HG03108 (cell line): ENCODE measurements at regions not wholly inside any gene's neighbourhood (a gene's known extent, or its start where the extent isn't known, plus 50 kb on each side); places are given as distances from the start of the nearest gene placed in this dataset.

Experiments
- ATAC-seq: cut with Tn5 transposase; IDR thresholded peaks from one replicate; pipeline ENCODE4 v1.9.1; 2021; ENCODE audit warnings: moderate library complexity; ENCODE audit not compliant: unreplicated experiment

DNA sequence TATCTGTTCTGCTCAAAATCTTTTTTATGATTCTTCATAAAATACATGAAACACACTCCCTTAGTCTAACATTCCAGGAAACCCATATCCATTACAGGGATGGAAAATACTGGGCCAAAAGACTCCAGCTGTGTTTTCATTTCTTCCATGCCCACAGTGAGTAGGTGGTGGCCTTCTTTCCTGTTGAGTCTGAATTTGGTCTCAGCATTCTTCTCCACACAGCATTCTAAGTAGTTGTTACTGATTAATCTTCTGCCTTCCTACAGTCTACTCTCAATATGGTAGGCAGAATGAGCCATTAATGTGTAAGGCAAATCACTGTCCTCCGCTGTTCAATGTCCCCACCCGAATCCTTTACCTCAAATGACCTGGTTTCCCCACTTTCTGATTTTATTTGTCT lies 370.6 kb upstream of the RPS6KA3 start:
- ATAC-seq = no peak

DNA sequence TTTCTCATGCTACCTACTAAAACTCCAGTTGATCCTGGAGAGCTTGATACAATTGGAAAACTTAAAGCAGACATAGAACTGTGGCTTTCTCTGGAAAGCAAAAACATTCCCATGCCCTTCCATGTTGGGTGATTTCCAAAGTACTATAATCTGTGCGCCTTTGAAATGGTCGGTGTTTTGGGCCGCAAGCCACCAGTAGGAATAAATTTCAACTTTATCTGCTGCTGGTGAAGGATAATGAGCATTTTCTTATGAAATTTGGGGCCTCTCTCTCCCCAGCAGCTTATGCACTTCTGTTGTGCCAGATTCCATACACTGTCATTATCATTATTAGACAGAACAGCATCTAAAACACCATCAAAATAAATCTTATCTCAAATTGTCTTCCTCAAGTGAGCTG lies 366.7 kb upstream of the RPS6KA3 start:
- no peak for ATAC-seq

DNA sequence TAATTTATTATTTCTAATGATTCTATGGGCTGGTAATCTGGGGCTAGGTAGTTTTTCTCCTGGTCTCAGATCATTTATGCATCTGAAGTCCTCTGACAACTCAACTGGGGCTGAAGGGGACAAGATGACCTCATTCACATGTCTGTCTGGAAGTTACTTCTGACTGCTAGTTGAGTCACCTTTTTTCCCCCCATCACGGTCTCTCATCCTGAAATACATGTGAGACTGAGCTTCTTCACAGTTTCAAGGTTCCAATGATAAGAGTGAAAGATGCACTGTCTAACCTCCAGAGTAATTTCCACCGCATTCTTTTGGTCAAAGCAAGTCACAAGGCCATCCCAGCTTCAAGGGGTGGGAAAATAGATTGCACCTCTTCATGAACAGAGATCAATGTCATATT lies 356.7 kb upstream of the RPS6KA3 start:
- no peak for ATAC-seq

DNA sequence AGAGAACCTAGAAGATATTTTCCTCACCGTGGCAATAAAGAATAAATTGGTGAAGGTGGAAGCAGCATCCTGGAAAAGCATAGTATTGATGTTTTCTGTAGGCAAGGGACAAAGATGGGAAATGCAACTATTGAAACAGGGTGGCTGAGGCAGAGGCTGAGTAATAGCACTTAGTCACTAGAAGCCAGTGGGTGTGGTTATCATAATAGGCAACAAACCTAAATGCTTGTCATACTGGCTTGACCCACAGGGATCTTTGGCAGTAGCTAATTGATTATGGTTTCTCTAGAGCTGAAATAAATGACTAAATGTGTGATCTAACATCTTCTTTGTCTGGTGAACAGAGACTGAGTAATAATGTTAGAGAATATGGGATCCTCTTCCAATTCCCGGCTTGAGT lies 353.6 kb upstream of the RPS6KA3 start:
- no peak for ATAC-seq

DNA sequence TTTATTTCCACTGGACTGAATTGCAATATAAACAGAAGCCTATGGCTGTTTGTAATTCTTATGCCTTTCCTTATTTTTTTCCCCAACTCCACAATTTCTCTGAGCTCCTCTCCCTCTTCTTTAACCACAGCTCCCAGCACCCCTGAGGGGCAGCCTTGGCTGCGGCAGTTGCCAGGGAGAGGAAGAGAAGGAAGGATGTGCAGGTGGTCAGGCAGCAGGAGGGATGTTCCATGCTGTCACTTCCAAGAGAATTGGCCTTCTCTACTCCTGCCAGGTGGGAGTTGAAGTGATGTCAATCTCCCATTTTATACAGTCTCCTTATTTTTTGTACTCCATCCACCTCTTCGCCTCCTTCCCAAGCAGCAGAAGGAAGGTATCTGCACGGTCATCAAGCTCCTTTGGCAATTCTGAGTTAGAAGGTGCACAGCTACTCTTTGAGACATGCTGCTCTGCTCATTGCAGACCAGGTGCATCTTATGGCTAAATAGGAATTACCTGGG lies 343.3 kb upstream of the RPS6KA3 start:
- ATAC-seq = no peak

DNA sequence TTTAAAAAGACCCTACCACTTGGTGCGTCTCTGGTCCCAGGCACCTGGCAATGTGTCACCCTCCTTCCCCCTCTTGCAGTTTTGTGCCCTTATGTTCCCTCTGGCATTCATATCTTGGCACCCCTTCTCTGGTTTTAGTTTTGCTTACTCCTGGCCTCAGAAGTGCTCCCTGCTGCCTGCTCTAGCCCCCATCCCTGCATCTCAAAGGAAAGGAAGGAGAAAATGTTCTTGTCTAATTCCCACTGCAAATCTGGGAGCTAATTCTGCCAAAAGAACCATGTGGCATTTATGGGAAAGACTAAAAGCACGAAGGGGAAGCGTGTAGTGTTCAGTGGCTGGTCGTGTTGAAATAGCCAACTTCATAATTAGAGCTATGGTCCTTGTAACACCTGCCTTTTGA lies 340.1 kb upstream of the RPS6KA3 start:
- ATAC-seq = no peak

DNA sequence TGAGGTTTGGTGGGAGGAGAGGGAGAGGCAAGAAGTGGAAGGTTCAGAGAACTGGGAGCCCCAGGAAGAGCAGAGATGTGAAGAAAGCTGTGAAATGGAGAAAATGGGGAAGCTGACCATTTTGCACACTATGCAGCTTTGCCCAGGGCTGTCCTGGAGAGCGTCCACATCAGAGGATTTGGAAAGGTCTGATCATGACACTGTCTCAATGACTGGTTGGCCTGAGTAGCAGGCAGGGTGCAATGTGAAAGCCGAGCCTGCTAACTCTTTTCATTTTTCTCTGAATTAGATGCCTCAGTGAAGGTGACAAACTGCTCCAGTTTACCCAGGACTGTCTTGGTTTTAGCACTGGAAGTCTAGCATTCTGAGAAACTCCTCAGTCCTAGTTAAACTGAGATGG lies 330.1 kb upstream of the RPS6KA3 start:
- ATAC-seq = no peak

DNA sequence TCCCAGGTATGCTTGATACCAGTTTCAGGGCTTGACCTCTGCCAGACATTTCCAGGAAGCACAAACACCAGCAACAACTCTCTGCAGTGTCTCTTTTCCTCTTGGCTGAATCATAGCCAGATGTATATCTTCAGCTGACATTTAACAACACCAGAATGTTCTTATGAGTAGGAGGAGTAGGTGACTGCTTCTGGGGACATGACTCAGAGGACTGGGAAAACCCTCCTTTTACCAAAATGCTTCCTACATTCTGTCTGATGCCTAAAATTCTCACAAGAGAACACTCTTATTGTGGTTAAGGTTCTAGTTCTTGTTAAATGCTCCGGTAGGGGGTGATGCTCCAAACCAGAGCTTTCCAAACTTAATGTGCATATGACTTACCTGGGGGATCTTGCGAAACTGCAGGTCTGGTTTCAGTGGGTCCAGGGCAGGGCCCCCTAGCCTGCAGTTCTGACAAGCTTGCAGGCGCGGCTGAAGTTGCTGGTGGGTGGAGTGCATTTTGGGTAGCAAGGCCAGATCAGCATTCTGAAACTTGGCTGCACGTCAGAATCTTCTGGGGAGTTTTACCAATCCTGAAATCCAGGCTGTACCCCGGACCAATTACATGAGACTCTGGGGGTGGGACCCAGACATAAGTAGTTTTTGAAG lies 329.3 kb upstream of the RPS6KA3 start:
- no peak for ATAC-seq

DNA sequence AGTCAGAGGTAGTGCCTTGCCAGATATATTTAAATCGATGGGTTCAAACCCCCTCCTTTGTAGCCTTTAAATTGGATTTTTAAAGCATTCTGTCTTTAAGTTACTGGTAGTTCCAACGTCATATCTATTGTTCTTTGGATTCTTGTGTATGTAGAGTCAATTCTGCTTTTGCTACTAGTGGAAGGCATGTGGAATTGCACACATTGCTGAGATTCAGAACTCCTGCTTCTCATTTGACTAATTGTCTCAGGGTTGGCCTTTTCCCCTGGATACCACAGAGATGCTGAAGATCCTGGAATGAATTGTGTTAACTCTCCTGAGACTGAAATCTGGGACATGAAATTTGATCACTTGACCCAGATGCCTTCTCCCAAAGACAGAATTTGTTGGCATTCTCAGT lies 328.3 kb upstream of the RPS6KA3 start:
- no peak for ATAC-seq

DNA sequence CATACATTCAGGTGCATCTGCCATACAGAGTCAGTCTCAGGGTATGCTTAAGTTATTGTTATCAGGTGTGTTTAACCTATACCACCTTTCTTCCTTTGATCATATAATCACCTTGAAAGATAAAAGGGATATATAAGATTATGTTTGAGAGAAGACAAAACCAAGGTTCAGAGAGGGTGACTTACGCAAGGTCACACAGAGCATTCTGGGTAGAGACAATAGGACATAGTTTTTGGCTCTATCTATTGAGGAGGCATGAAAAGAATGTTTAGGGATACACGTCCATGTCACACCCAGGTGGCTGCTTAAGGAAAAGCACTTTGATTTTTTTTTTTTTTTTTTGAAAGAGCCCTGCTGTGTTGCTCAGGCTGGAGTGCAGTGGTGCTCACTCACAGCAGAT lies 327.1 kb upstream of the RPS6KA3 start:
- ATAC-seq = no peak

DNA sequence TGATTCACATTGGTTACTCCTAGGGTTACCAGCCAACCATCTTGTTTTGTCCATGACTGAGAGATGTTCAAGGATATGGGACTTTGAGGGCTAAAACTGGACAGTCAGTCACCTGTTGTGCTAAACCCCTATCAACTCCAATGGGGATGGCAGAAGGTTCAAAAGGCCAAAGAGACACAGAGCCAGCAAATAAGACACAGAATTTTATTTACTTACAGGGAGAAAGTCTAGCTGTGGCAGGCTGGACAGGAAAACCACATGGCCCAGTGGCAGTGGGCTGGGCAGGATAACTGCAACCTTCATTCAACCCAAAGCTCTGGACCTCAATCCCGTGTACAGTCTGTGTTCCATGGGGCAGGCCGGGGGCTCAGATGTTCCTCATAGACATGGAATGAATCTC lies 326.7 kb upstream of the RPS6KA3 start:
- no peak for ATAC-seq

DNA sequence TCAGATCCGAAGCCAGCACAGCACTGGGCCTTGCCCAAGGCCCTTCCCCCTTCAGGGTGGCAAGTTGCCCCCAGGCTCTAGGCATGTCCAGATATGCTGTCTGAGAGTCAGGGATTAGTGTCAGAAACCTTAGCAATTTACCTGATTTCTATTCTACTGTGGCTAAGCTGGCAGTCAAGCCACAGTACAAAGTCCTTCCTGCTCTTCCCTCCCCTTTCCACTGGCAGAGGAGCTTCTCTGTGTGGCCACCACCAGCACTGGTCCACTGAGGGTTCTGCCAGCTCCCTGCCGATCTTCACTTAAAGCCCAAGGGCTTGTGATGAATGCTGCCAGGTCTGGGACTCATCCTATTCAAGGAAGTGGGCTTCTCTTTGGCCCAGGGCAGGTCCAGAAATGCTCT lies 324.5 kb upstream of the RPS6KA3 start:
- no peak for ATAC-seq

DNA sequence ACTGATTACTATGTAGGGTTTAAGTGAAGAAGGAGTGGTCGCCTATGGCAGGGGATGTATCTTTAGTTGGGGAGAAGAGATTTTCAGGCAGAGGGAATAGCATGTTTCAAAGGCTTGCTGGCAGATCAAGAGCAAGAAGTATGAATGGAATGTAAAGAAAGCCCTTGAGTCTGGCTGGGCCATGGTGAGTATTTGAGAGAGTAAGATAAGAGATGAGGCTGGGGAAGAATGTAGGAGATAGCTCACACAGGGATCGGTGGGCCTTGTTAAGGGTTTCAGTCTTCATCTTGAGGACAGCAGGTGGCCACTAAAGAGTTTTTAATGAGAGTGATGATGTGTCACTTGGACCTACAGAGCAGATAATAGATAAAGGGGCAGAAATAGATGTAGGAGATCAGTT lies 319.1 kb upstream of the RPS6KA3 start:
- ATAC-seq = no peak

DNA sequence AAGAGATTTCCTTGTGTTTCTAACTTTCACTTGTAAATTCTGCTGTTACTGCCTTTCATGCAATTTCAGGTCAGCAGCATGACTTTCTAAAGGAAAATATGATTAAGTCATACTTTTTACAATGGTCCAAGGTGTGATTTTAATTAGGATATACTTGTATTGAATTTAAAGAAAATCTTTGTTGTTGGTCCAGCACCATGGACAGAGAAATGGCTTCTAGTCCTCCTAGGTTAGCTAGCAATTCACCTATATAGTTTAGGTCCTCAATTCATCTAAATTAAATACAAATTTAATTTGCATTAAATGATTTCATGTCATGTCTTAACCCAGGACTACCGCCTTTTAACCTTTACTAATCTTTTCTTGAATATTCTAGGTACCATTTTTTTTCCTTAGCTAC lies 304.9 kb upstream of the RPS6KA3 start:
- no peak for ATAC-seq

DNA sequence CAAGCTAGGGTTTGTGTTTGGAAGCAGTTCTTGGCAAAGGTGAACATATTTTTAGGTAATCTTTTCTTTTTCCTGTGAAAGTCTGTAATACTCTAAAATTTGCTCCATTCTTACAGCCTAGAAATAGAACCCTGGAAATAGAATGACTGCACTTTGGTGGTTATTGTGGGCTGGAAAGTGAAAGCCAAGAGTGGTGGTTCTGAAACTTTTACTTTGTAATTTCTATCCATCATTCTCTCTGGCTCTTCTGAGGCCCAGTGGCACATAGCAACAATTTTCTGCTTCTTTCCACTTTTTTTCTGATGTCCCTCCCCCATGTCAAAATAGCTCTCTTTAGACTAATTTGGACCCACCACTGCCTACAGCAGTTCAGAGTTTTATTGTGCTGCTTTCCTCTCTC lies 300.4 kb upstream of the RPS6KA3 start:
- ATAC-seq = no peak

DNA sequence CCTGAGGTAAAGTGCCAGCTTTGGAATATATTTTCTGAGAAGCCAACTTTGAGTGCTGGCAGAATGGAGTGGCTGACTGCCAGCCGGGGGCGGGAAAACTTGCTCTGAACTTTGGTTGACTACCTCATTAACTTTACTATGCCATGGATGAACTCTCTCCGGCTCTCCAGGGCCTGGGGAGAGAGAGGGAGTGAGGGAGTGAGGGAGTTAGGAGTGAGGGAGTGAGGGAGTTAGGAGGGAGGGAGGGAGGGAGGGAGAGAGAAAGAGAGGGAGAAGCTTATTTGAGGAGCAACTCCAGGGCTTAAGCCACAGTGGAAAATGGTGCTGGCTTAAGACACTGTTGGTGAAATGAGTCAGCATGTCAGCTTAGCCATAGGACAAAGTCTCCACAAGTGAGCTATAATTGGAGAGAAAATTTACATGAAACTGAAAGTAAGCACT lies 280.9 kb upstream of the RPS6KA3 start:
- no peak for ATAC-seq

DNA sequence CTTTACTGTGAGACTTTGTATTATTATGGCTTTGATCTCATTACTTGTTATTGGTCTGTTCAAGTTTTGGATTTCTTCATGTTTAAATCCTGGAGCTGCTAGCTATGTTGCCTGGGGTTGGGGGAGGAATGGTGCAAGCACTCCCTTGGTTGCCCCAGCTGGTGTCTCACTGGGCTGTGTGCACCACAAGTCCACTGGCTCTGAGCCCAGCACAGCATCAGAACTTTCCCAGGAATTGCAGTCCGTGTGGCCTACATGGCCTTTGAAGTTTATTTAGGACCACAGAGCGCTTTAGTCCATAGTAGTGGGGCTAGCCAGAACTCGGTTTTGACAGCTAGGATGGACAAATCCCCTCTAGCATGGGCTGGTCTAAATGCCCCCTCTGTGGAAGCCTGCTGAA lies 278.8 kb upstream of the RPS6KA3 start:
- ATAC-seq = no peak

DNA sequence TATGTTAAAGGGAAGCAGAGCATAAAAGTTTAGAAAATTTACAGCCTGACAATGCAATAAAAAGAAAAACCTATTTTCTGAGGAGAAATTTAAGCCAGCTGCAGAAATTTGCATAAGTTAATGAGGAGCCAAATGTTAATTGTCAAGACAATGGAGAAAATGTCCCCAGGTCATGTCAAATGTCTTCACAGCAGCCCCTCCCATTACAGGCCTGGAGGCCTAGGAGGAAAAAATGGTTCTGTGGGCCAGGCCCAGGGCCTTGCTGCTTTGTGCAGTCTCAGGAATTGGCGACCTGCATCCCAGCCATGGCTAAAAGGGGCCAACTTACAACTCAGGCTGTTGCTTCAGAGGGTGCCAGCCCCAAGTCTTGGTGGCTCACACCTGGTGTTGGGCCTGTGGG lies 275.4 kb upstream of the RPS6KA3 start:
- ATAC-seq = no peak

DNA sequence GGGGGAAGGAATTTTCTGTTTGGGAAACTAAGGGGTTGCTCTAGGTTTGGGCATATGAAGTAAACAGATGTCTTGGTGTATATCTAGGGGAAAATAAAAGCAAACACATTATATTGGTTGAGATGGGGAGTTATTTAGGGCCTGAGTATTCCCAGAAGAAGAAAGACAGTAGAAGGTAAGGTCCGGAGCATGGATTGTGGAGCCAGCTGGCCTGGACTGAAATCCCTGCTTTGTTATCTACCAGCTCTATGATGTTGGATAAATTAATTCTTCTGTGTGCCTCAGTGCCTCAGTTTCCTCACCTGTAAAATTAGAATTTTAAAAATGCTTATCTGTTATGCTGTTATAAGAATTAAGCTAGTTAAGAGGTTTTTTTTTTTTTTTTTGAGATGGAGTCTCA lies 272.3 kb upstream of the RPS6KA3 start:
- no peak for ATAC-seq

DNA sequence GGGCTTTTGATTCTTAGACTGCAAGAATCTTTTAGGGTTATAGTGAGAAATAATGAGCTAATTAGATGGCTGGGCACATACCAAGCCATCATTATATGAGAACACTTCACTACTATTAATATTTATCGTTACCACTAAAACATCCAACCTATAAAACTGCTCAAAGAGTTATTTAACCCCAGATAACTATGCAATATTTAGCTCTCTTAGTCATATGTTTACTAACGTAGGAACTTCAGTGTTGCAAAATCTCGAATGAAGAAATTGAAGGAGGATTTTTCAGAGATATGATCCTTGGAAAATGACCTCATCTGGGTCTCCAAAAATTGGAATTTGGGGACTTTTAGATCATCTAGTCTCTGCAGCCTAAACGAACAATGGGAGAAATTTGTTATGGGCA lies 265.0 kb upstream of the RPS6KA3 start:
- no peak for ATAC-seq

DNA sequence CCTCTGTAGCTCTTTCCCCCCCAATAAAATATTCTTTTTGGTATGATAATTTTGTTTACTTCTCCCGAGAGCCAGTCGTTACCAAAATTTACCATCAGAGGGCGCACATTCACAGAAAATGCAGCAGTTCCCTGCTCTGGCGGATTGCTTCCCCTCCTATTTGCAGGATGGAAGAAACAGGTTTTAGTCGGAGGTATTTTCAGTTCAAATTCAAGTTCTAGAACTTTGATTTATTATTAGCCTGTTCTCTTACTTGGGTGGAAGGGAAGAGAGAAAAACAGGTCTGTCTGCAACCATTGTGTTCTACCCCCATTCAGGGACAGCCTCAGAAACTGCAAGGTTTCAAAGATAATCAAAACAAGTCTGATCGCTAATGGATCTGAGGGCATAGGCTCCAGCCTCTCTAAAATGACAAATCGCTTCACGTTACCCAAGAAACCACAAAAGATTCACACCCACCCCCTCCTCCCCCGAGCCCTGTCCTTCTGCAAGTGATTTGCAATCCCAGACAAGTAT lies 263.8 kb upstream of the RPS6KA3 start:
- ATAC-seq = no peak

DNA sequence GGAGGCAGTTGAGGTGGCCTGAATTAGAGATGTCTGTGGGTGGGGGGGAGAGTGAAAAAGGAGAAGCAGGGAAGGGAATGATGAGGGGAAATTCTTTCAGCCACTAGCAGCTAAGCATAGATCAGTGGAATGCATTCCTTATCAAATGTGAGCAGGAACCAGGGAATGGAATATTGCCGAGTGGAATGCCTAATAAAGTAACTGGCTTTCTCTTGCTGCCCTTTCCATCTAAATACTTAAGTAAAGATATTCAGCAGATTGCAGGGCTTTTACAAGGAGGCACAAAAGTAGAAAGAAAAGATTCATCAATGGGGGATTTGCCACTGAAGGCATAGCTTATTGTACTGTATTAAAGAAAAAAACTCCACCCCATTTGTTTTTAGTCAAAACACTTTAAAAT lies 263.0 kb upstream of the RPS6KA3 start:
- no peak for ATAC-seq

DNA sequence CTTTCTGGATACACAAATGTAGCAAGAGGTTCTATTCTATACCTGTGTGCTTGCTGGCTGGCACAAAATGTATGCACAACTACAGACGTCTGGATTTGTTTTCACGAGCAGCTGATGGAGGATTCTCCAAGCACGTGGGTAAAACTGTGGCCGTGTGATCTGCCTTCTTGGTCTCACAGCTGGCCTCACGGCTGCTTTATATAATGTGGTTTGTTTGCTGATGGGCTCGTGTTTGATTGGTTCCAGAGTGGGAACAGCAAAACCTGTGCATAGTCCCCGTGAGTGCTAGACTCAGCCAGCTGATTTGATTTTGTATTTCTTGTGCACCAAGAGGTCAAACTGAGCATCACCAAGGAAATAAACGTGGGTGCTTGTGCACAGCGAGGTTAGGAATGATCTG lies 262.6 kb upstream of the RPS6KA3 start:
- ATAC-seq = no peak
